Medulla oblongata (tissue), 1 donor: ENCODE measurements at regions not wholly inside any gene's neighbourhood (a gene's known extent, or its start where the extent isn't known, plus 50 kb on each side); places are given as distances from the start of the nearest gene placed in this dataset.

Source experiments
- DNase-seq: peaks from one replicate; pipeline ENCODE4 v3.0.0-alpha.2; 2015; ENCODE audit errors: extremely low spot score

- DNase-seq, result no peak
Measured at GRCh38 chr4:157792716-157793115, 380.1 kb downstream of the GASK1B start.

- DNase-seq, result no peak
Measured at GRCh38 chr4:157791236-157791635, 381.6 kb downstream of the GASK1B start.

- no peak for DNase-seq
Measured at GRCh38 chr4:157787618-157788017, 385.2 kb downstream of the GASK1B start.

- DNase-seq, result no peak
Measured at GRCh38 chr4:157781361-157781760, 391.5 kb downstream of the GASK1B start.

- no peak for DNase-seq
Measured at GRCh38 chr4:157779081-157779480, 393.7 kb downstream of the GASK1B start.

GRCh38 chr4:157776930-157777528 is 395.8 kb downstream of the GASK1B start:
- DNase-seq, result no peak

- no peak for DNase-seq
Measured at GRCh38 chr4:157775971-157776370, 396.9 kb downstream of the GASK1B start.

GRCh38 chr4:157772907-157773306 is 399.9 kb downstream of the GASK1B start:
- no peak for DNase-seq

- no peak for DNase-seq
Measured at GRCh38 chr4:157768419-157768818, 404.4 kb downstream of the GASK1B start.

GRCh38 chr4:157763490-157763889 is 409.3 kb downstream of the GASK1B start:
- no peak for DNase-seq

- no peak for DNase-seq
Measured at GRCh38 chr4:157754410-157754809, 418.4 kb downstream of the GASK1B start.

GRCh38 chr4:157751631-157752030 is 421.2 kb downstream of the GASK1B start:
- DNase-seq, result no peak

GRCh38 chr4:157741642-157742041 is 431.2 kb downstream of the GASK1B start:
- no peak for DNase-seq

GRCh38 chr4:157739242-157739641 is 433.6 kb downstream of the GASK1B start:
- no peak for DNase-seq

- no peak for DNase-seq
Measured at GRCh38 chr4:157728215-157728614, 444.6 kb downstream of the GASK1B start.

- DNase-seq, result no peak
Measured at GRCh38 chr4:157727163-157727562, 445.7 kb downstream of the GASK1B start.

- no peak for DNase-seq
Measured at GRCh38 chr4:157722146-157722545, 450.7 kb downstream of the GASK1B start.

- no peak for DNase-seq
Measured at GRCh38 chr4:157713342-157713741, 459.5 kb downstream of the GASK1B start.

- no peak for DNase-seq
Measured at GRCh38 chr4:157706155-157706554, 466.7 kb downstream of the GASK1B start.

GRCh38 chr4:157702831-157703230 is 470.0 kb downstream of the GASK1B start:
- DNase-seq, result no peak

- DNase-seq, result no peak
Measured at GRCh38 chr4:157701695-157701994, 471.2 kb downstream of the GASK1B start.

GRCh38 chr4:157700898-157701694 is 471.7 kb downstream of the GASK1B start:
- no peak for DNase-seq

GRCh38 chr4:157689476-157689875 is 468.9 kb downstream of the GRIA2 start:
- no peak for DNase-seq

GRCh38 chr4:157687971-157688370 is 467.4 kb downstream of the GRIA2 start:
- no peak for DNase-seq
